HG03457 (cell line): ENCODE measurements at regions not wholly inside any gene's neighbourhood (a gene's known extent, or its start where the extent isn't known, plus 50 kb on each side); places are given as distances from the start of the nearest gene placed in this dataset.
"Not testable (repeated sequence)": the region's sequence is repeated elsewhere in the genome, so short reads cannot be mapped to it uniquely, and the experiment has no call there.

ENCODE experiments used
- ATAC-seq: cut with Tn5 transposase; IDR thresholded peaks from one replicate; pipeline ENCODE4 v1.9.1; 2021; ENCODE audit warnings: moderate number of reproducible peaks; ENCODE audit not compliant: unreplicated experiment

- ATAC-seq = not testable (repeated sequence)
These were observed 287.4 kb downstream of the UTRN start for GRCh38 chr6:144572541-144572940.

- ATAC-seq = no peak
These were observed 289.7 kb downstream of the UTRN start for GRCh38 chr6:144574796-144575195.

- no peak for ATAC-seq
These were observed 290.2 kb downstream of the UTRN start for GRCh38 chr6:144575327-144575726.

- ATAC-seq = no peak
These were observed 291.7 kb downstream of the UTRN start for GRCh38 chr6:144576871-144577270.

GRCh38 chr6:144578385-144579350 is 293.5 kb downstream of the UTRN start:
- no peak for ATAC-seq

- ATAC-seq = no peak
These were observed 294.9 kb downstream of the UTRN start for GRCh38 chr6:144580039-144580438.

GRCh38 chr6:144580771-144581170 is 295.6 kb downstream of the UTRN start:
- no peak for ATAC-seq

- ATAC-seq = no peak
These were observed 296.8 kb downstream of the UTRN start for GRCh38 chr6:144581812-144582537.

GRCh38 chr6:144582939-144583613 is 297.9 kb downstream of the UTRN start:
- ATAC-seq = peak; percentile 87

GRCh38 chr6:144583614-144583954 is 298.4 kb downstream of the UTRN start:
- peak; percentile 5 for ATAC-seq

- no peak for ATAC-seq
These were observed 300.2 kb downstream of the UTRN start for GRCh38 chr6:144585217-144585814.

- ATAC-seq = no peak
These were observed 301.9 kb downstream of the UTRN start for GRCh38 chr6:144586986-144587385.

- ATAC-seq = peak; percentile 80
These were observed 303.7 kb downstream of the UTRN start for GRCh38 chr6:144588697-144589325.

- ATAC-seq = no peak
These were observed 305.4 kb downstream of the UTRN start for GRCh38 chr6:144590532-144590931.

- no peak for ATAC-seq
These were observed 308.3 kb downstream of the UTRN start for GRCh38 chr6:144593392-144593791.

- no peak for ATAC-seq
These were observed 309.4 kb downstream of the UTRN start for GRCh38 chr6:144594585-144594984.

GRCh38 chr6:144595266-144595665 is 310.1 kb downstream of the UTRN start:
- ATAC-seq = no peak

GRCh38 chr6:144597511-144597910 is 312.4 kb downstream of the UTRN start:
- no peak for ATAC-seq

GRCh38 chr6:144599615-144600014 is 314.5 kb downstream of the UTRN start:
- no peak for ATAC-seq

- no peak for ATAC-seq
These were observed 316.1 kb downstream of the UTRN start for GRCh38 chr6:144601221-144601620.
